OCI-LY3 (cell line): ENCODE measurements at regions not wholly inside any gene's neighbourhood (a gene's known extent, or its start where the extent isn't known, plus 50 kb on each side); places are given as distances from the start of the nearest gene placed in this dataset.

Source experiments
- H2AFZ ChIP-seq: fragments of 200-600, 300-600 bp; shearing (Covaris generic); 2 replicates; pipeline ENCODE4 v1.6.0; 2014; ENCODE audit warnings: antibody characterized with exemption, low read depth, low read length
- H3K27ac ChIP-seq: fragments of 200-600, 300-600 bp; sonication (generic); 2 replicates; pipeline ENCODE4 v1.5.1; 2014; ENCODE audit warnings: mild to moderate bottlenecking, low read length, moderate library complexity, mixed read lengths
- H3K27me3 ChIP-seq: fragments of 200-600, 300-600 bp; sonication (generic); 2 replicates; pipeline ENCODE4 v1.6.1; 2014; ENCODE audit warnings: low read depth, low read length, mixed read lengths
- H3K36me3 ChIP-seq: fragments of 200-600, 300-600 bp; sonication (generic); replicated peaks from 2 replicates; pipeline ENCODE3; 2014; ENCODE audit warnings: low read depth, low read length, mixed read lengths
- H3K4me1 ChIP-seq: fragments of 300-600, 200-600 bp; sonication (generic); 2 replicates; pipeline ENCODE4 v1.6.1; 2014; ENCODE audit warnings: low read length, mixed read lengths
- H3K4me2 ChIP-seq: fragments of 200-600, 300-600 bp; sonication (generic); 2 replicates; pipeline ENCODE4 v1.6.1; 2014; ENCODE audit warnings: low read length, mixed read lengths
- H3K4me3 ChIP-seq: fragments of 300-600, 200-600 bp; sonication (generic); 2 replicates; pipeline ENCODE4 v1.5.1; 2014; ENCODE audit warnings: antibody characterized with exemption, mild to moderate bottlenecking, low read length, moderate library complexity
- H3K79me2 ChIP-seq: fragments of 300-600, 200-600 bp; shearing (Covaris generic); 2 replicates; pipeline ENCODE4 v1.6.1; 2014; ENCODE audit warnings: mild to moderate bottlenecking, low read length, mixed read lengths
- H3K9ac ChIP-seq: fragments of 300-600, 200-600 bp; shearing (Covaris generic); 2 replicates; pipeline ENCODE4 v1.6.0; 2014; ENCODE audit warnings: mild to moderate bottlenecking, low read length, moderate library complexity
- H3K9me3 ChIP-seq: fragments of 200-600, 300-600 bp; shearing (Covaris generic); 2 replicates; pipeline ENCODE4 v1.6.1; 2014; ENCODE audit warnings: low read length, mixed read lengths; ENCODE audit not compliant: insufficient read depth
- H4K20me1 ChIP-seq: fragments of 200-600, 300-600 bp; sonication (generic); 2 replicates; pipeline ENCODE4 v1.6.1; 2016; ENCODE audit warnings: low read length, mixed read lengths; ENCODE audit not compliant: insufficient read depth
- CTCF ChIP-seq: fragments of 200-600, 300-600 bp; sonication (generic); IDR thresholded peaks from 2 replicates; pipeline ENCODE4 v1.5.1; 2014; ENCODE audit warnings: antibody characterized with exemption, low read length, low read depth
- EZH2phosphoT487 ChIP-seq: fragments of 200-600 bp; shearing (Covaris generic); IDR thresholded peaks from 2 replicates; pipeline ENCODE4 v1.6.1; 2018; ENCODE audit warnings: antibody characterized with exemption, mixed run types, low read depth

GRCh38 chr19:30923621-30924020 is 425.6 kb downstream of the TSHZ3 start:
- H3K79me2 ChIP-seq, result no peaks in the 10 kb centered on the region
- H3K4me1 ChIP-seq, result no peaks in the 10 kb centered on the region
- no peak overlapping the region for H3K4me2 ChIP-seq
- no peak overlapping the region for H2AFZ ChIP-seq
- H4K20me1 ChIP-seq, result no peaks in the 10 kb centered on the region
- H3K27me3 ChIP-seq, result no peaks in the 10 kb centered on the region
- no peak overlapping the region for H3K4me3 ChIP-seq
- H3K36me3 ChIP-seq, result no peaks in the 10 kb centered on the region
- 0 out of 2 replicates have a peak, but pooled peaks cover 3% of the 10 kb centered on the region for H3K9me3 ChIP-seq
- H3K9ac ChIP-seq, result no peak overlapping the region
- no peak overlapping the region for H3K27ac ChIP-seq
- TF ChIP-seq CTCF, result no peak
- no peak for TF ChIP-seq EZH2phosphoT487

- Histone ChIP-seq H3K36me3 (no peaks in the 10 kb centered on the region), H3K4me3 (no peak overlapping the region), H4K20me1 (no peaks in the 10 kb centered on the region), H3K27me3 (no peaks in the 10 kb centered on the region), H3K79me2 (no peaks in the 10 kb centered on the region), H3K27ac (no peak overlapping the region), H2AFZ (no peak overlapping the region), H3K9ac (no peak overlapping the region), H3K4me2 (no peak overlapping the region), H3K9me3 (no peaks in the 10 kb centered on the region), H3K4me1 (no peaks in the 10 kb centered on the region)
- TF ChIP-seq CTCF (no peak), EZH2phosphoT487 (no peak)
Observed at GRCh38 chr19:30923096-30923495, 426.1 kb downstream of the TSHZ3 start.

- no peak overlapping the region for H2AFZ ChIP-seq
- no peak overlapping the region for H3K27ac ChIP-seq
- TF ChIP-seq CTCF (no peak), EZH2phosphoT487 (no peak)
- H3K4me3 ChIP-seq, result no peak overlapping the region
- no peaks in the 10 kb centered on the region for H3K9me3 ChIP-seq
- H3K4me1 ChIP-seq, result no peaks in the 10 kb centered on the region
- no peak overlapping the region for H3K9ac ChIP-seq
- no peaks in the 10 kb centered on the region for H3K27me3 ChIP-seq
- H3K79me2 ChIP-seq, result no peaks in the 10 kb centered on the region
- H3K36me3 ChIP-seq, result no peaks in the 10 kb centered on the region
- no peak overlapping the region for H3K4me2 ChIP-seq
- H4K20me1 ChIP-seq, result no peaks in the 10 kb centered on the region
Observed at GRCh38 chr19:30920222-30920621, 429.0 kb downstream of the TSHZ3 start.

- Histone ChIP-seq H4K20me1 (no peaks in the 10 kb centered on the region), H3K27me3 (no peaks in the 10 kb centered on the region), H3K4me2 (no peak overlapping the region), H3K4me3 (no peak overlapping the region), H3K27ac (no peak overlapping the region), H3K4me1 (no peaks in the 10 kb centered on the region), H2AFZ (no peak overlapping the region), H3K9ac (no peak overlapping the region), H3K9me3 (no peaks in the 10 kb centered on the region), H3K36me3 (no peaks in the 10 kb centered on the region), H3K79me2 (no peaks in the 10 kb centered on the region)
- no peak for TF ChIP-seq EZH2phosphoT487
Observed at GRCh38 chr19:30919737-30920136, 429.5 kb downstream of the TSHZ3 start.

GRCh38 chr19:30916238-30916637 is 433.0 kb downstream of the TSHZ3 start:
- H3K27ac ChIP-seq, result no peak overlapping the region
- H3K79me2 ChIP-seq, result no peaks in the 10 kb centered on the region
- no peak overlapping the region for H3K4me3 ChIP-seq
- no peak overlapping the region for H2AFZ ChIP-seq
- no peak overlapping the region for H3K9ac ChIP-seq
- H3K9me3 ChIP-seq, result no peaks in the 10 kb centered on the region
- H3K4me2 ChIP-seq, result no peak overlapping the region
- no peaks in the 10 kb centered on the region for H3K36me3 ChIP-seq
- TF ChIP-seq EZH2phosphoT487 (no peak), CTCF (no peak)
- no peaks in the 10 kb centered on the region for H3K27me3 ChIP-seq
- no peaks in the 10 kb centered on the region for H4K20me1 ChIP-seq
- H3K4me1 ChIP-seq, result no peaks in the 10 kb centered on the region
